H7 (cell line): ENCODE measurements at regions not wholly inside any gene's neighbourhood (a gene's known extent, or its start where the extent isn't known, plus 50 kb on each side); places are given as distances from the start of the nearest gene placed in this dataset.

Experiments used
- DNase-seq: peaks from one replicate; pipeline ENCODE4 v3.0.0; 2012
- H3K27me3 ChIP-seq: 2 replicates; pipeline ENCODE4 v1.6.0; 2011; ENCODE audit warnings: mild to moderate bottlenecking, low read length; ENCODE audit not compliant: control insufficient read depth, insufficient read depth
- H3K36me3 ChIP-seq: replicated peaks from 2 replicates; pipeline ENCODE4 v1.5.1; 2011; ENCODE audit warnings: low read length; ENCODE audit not compliant: control insufficient read depth, insufficient read depth
- H3K4me3 ChIP-seq: 2 replicates; pipeline ENCODE4 v1.5.1; 2011; ENCODE audit warnings: low read depth, mild to moderate bottlenecking, control low read depth, low read length, moderate library complexity; ENCODE audit not compliant: insufficient read depth

- H3K36me3 ChIP-seq, result no peaks in the 10 kb centered on the region
- no peaks in the 10 kb centered on the region for H3K27me3 ChIP-seq
- no peak overlapping the region for H3K4me3 ChIP-seq
- no peak for DNase-seq
Observed at GRCh38 chr3:53956586-53956985, 64.9 kb upstream of the SELENOK start.

DNA sequence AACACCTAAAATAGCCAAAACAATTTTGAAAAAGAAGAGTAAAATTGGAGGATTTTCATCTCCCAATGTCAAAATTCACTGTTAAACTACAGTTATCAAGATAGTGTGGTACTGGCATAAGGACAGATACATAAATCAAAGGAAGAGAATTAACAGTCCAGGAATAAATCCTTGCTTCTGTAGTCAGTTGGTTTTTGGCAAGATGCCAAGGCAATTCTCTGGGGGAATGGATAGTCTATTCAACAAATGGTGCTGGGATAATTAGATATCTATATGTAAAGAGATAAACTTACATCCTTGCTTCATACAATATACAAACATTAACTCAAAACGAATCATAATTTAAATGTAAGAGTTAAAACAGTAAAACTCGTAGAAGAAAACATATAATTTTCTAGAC, 57.9 kb upstream of the SELENOK start:
- no peak for DNase-seq
- no peaks in the 10 kb centered on the region for H3K27me3 ChIP-seq
- H3K36me3 ChIP-seq, result no peaks in the 10 kb centered on the region
- H3K4me3 ChIP-seq, result no peak overlapping the region

- no peak overlapping the region for H3K4me3 ChIP-seq
- DNase-seq, result no peak
- no peaks in the 10 kb centered on the region for H3K27me3 ChIP-seq
- H3K36me3 ChIP-seq, result no peaks in the 10 kb centered on the region
Observed at GRCh38 chr3:53948174-53948573, 56.5 kb upstream of the SELENOK start.

DNA sequence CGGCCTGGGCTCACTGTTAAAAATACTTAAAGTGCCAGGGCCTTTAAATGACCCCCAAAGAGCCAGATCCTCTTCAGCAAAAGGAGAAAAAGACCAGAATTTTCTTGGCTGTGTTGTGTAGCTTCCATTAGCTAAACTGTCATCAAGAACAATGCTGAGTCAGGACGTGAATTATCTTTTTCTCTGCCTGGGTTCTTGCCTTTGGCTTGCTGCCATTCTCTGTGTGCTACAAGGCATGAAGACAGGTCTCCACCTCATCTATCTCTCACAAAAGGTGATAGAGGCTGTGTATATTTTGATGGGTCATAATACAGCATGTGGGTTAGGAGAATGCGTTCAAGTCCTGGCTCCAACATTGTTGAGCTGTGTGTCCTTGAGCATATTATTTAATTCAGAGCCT, 52.4 kb upstream of the SELENOK start:
- DNase-seq, result no peak
- no peaks in the 10 kb centered on the region for H3K36me3 ChIP-seq
- no peak overlapping the region for H3K4me3 ChIP-seq
- no peaks in the 10 kb centered on the region for H3K27me3 ChIP-seq

DNA sequence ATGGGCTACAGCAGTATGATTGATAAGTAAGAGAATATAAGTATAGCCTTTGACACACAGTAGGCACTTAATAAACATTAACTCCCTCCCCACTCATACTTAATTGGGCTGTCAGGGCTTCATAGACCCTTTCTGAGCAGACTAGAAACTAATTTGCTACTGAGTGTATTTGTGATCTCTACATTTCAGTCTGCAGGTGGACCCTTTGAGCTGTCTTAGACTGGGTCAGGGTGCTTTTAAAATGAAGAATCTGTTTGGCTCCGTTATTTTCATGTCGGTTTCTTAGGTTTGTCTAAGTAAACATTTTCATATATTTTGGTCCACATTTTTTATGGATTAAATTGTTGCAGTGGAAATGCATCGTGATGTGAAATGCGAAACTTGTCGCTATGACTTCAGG, 50.3 kb upstream of the SELENOK start:
- no peaks in the 10 kb centered on the region for H3K27me3 ChIP-seq
- H3K36me3 ChIP-seq, result no peaks in the 10 kb centered on the region
- peak; percentile 17 for DNase-seq
- no peak overlapping the region for H3K4me3 ChIP-seq
